Neural progenitor cell (in vitro differentiated cells): ENCODE measurements at regions not wholly inside any gene's neighbourhood (a gene's known extent, or its start where the extent isn't known, plus 50 kb on each side); places are given as distances from the start of the nearest gene placed in this dataset.

Experiments
- DNase-seq: peaks from one replicate; pipeline ENCODE4 v3.0.0-alpha.2; 2016; ENCODE audit warnings: low spot score
- H2AFZ ChIP-seq: fragments of 200-600 bp; sonication (generic); replicated peaks from 2 replicates; pipeline ENCODE4 v1.6.1; 2016; ENCODE audit warnings: antibody characterized with exemption
- H3F3A ChIP-seq: fragments of 200-600 bp; sonication (generic); 2 replicates; pipeline ENCODE4 v1.6.1; 2016; ENCODE audit warnings: antibody characterized with exemption, low read depth
- H3K27ac ChIP-seq: fragments of 200-600 bp; sonication (generic); 2 replicates; pipeline ENCODE4 v1.5.1; 2016; ENCODE audit warnings: mild to moderate bottlenecking
- H3K27me3 ChIP-seq: fragments of 200-600 bp; sonication (generic); 2 replicates; pipeline ENCODE4 v1.6.1; 2016; ENCODE audit warnings: mild to moderate bottlenecking, moderate library complexity
- H3K36me3 ChIP-seq: fragments of 200-600 bp; sonication (generic); 2 replicates; pipeline ENCODE4 v1.5.1; 2016
- H3K4me1 ChIP-seq: fragments of 200-600 bp; sonication (generic); 2 replicates; pipeline ENCODE4 v1.6.1; 2016; ENCODE audit warnings: mixed run types
- H3K4me2 ChIP-seq: fragments of 200-600 bp; sonication (generic); 2 replicates; pipeline ENCODE4 v1.6.1; 2016
- H3K4me3 ChIP-seq: fragments of 200-600 bp; sonication (generic); 2 replicates; pipeline ENCODE4 v1.5.1; 2016
- H3K79me2 ChIP-seq: fragments of 200-600 bp; sonication (generic); 2 replicates; pipeline ENCODE4 v1.6.1; 2016; ENCODE audit warnings: low read depth
- H3K9ac ChIP-seq: fragments of 200-600 bp; sonication (generic); 2 replicates; pipeline ENCODE4 v1.6.1; 2016
- H3K9me3 ChIP-seq: fragments of 200-600 bp; sonication (generic); 2 replicates; pipeline ENCODE4 v1.5.1; 2016; ENCODE audit warnings: low read depth
- H4K20me1 ChIP-seq: fragments of 200-600 bp; sonication (generic); 2 replicates; pipeline ENCODE4 v1.6.1; 2016; ENCODE audit warnings: low read depth
- H3K27ac Mint-ChIP-seq: 3 replicates; pipeline ENCODE4 v1.8.0; 2021; ENCODE audit warnings: mixed read lengths
- H3K27me3 Mint-ChIP-seq: 2 replicates; pipeline ENCODE4 v1.8.0; 2022; ENCODE audit warnings: low read depth, mild to moderate bottlenecking, inconsistent platforms, moderate library complexity, mixed read lengths; ENCODE audit not compliant: insufficient read depth
- H3K36me3 Mint-ChIP-seq: 3 replicates; pipeline ENCODE4 v1.8.0; 2021; ENCODE audit warnings: mixed read lengths
- H3K4me1 Mint-ChIP-seq: 3 replicates; pipeline ENCODE4 v1.8.0; 2021; ENCODE audit warnings: mixed read lengths
- H3K4me3 Mint-ChIP-seq: 3 replicates; pipeline ENCODE4 v1.8.0; 2021; ENCODE audit warnings: mild to moderate bottlenecking, moderate library complexity, mixed read lengths
- H3K9me3 Mint-ChIP-seq: 3 replicates; pipeline ENCODE4 v1.8.0; 2020; ENCODE audit warnings: mixed read lengths
- CTCF ChIP-seq: fragments of 200-600 bp; sonication (generic); IDR thresholded peaks from 2 replicates; pipeline ENCODE4 v1.5.1; 2017; ENCODE audit warnings: antibody characterized with exemption, mild to moderate bottlenecking
- EZH2 ChIP-seq: fragments of 200-600 bp; sonication (generic); IDR thresholded peaks from 2 replicates; pipeline ENCODE4 v1.6.1; 2017; ENCODE audit warnings: antibody characterized with exemption, mild to moderate bottlenecking, moderate library complexity
- EZH2phosphoT487 ChIP-seq: fragments of 200-600 bp; sonication (generic); IDR thresholded peaks from 2 replicates; pipeline ENCODE4 v1.6.1; 2017; ENCODE audit warnings: antibody characterized with exemption

DNA sequence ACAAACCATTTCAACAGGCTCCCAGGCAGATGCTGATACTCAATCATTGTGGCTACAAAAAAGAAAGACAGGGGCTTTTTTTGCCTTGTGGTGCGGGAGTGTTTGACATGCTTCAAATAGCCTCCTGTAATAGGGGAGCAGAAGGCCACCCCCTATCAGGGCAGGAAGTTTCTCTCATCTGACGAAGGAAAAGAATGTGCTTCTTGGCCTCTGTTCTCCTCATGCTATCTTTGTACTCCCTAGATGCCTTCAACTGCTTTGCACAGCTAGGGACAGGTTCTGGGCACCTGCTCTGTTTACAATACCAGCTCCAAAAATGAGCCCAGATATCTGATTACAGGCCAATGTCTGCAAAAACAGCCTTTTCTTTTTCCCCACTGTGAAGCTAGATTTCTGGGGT lies 391.1 kb downstream of the STIM2 start:
- Mint-ChIP-seq H3K4me1 (peaks cover 11% of the 10 kb centered on the region), H3K27ac (no peak overlapping the region), H3K27me3 (no peaks in the 10 kb centered on the region), H3K4me3 (no peak overlapping the region), H3K36me3 (no peaks in the 10 kb centered on the region), H3K9me3 (peaks cover 4% of the 10 kb centered on the region)
- Histone ChIP-seq H3K9ac (no peak overlapping the region), H3K4me1 (peaks cover 11% of the 10 kb centered on the region), H3K4me2 (no peak overlapping the region), H2AFZ (no peak overlapping the region), H3K4me3 (no peak overlapping the region), H3K27me3 (no peaks in the 10 kb centered on the region), H3K27ac (no peak overlapping the region), H3F3A (no peaks in the 10 kb centered on the region), H3K79me2 (no peaks in the 10 kb centered on the region), H3K36me3 (no peaks in the 10 kb centered on the region), H3K9me3 (no peaks in the 10 kb centered on the region), H4K20me1 (no peaks in the 10 kb centered on the region)
- TF ChIP-seq CTCF, result no peak
- no peak for TF ChIP-seq EZH2phosphoT487
- no peak for TF ChIP-seq EZH2
- no peak for DNase-seq

GRCh38 chr4:27267339-27267969 lies 406.8 kb downstream of the STIM2 start:
- peaks cover 5% of the 10 kb centered on the region for H3F3A ChIP-seq
- Mint-ChIP-seq H3K4me3 (no peak overlapping the region), H3K27ac (no peak overlapping the region), H3K27me3 (no peaks in the 10 kb centered on the region), H3K9me3 (peaks cover 2% of the 10 kb centered on the region), H3K36me3 (no peaks in the 10 kb centered on the region), H3K4me1 (no peaks in the 10 kb centered on the region)
- no peaks in the 10 kb centered on the region for H3K79me2 ChIP-seq
- no peak overlapping the region for H3K9ac ChIP-seq
- peaks cover 9% of the 10 kb centered on the region for H3K4me1 ChIP-seq
- no peak overlapping the region for H3K27ac ChIP-seq
- no peaks in the 10 kb centered on the region for H3K27me3 ChIP-seq
- no peak overlapping the region for H3K4me2 ChIP-seq
- TF ChIP-seq EZH2 (no peak), EZH2phosphoT487 (no peak), CTCF (no peak)
- no peaks in the 10 kb centered on the region for H3K9me3 ChIP-seq
- H4K20me1 ChIP-seq, result no peaks in the 10 kb centered on the region
- no peak overlapping the region for H2AFZ ChIP-seq
- H3K36me3 ChIP-seq, result no peaks in the 10 kb centered on the region
- no peak overlapping the region for H3K4me3 ChIP-seq
- DNase-seq, result no peak

- no peak for DNase-seq
- Histone ChIP-seq H2AFZ (no peak overlapping the region), H4K20me1 (no peaks in the 10 kb centered on the region), H3K9me3 (no peaks in the 10 kb centered on the region), H3K36me3 (no peaks in the 10 kb centered on the region), H3F3A (peaks cover 9% of the 10 kb centered on the region), H3K4me1 (peaks cover 14% of the 10 kb centered on the region), H3K4me2 (no peak overlapping the region), H3K79me2 (no peaks in the 10 kb centered on the region), H3K27me3 (no peaks in the 10 kb centered on the region), H3K4me3 (no peak overlapping the region), H3K27ac (no peak overlapping the region), H3K9ac (no peak overlapping the region)
- Mint-ChIP-seq H3K4me3 (no peak overlapping the region), H3K4me1 (no peaks in the 10 kb centered on the region), H3K27me3 (no peaks in the 10 kb centered on the region), H3K36me3 (no peaks in the 10 kb centered on the region), H3K27ac (no peak overlapping the region), H3K9me3 (no peaks in the 10 kb centered on the region)
- TF ChIP-seq CTCF (no peak), EZH2 (no peak), EZH2phosphoT487 (no peak)
Observed at GRCh38 chr4:27267970-27268355, 407.3 kb downstream of the STIM2 start.
